ENCODE measurements at regions not wholly inside any gene's neighbourhood (a gene's known extent, or its start where the extent isn't known, plus 50 kb on each side); places are given as distances from the start of the nearest gene placed in this dataset.

DNA sequence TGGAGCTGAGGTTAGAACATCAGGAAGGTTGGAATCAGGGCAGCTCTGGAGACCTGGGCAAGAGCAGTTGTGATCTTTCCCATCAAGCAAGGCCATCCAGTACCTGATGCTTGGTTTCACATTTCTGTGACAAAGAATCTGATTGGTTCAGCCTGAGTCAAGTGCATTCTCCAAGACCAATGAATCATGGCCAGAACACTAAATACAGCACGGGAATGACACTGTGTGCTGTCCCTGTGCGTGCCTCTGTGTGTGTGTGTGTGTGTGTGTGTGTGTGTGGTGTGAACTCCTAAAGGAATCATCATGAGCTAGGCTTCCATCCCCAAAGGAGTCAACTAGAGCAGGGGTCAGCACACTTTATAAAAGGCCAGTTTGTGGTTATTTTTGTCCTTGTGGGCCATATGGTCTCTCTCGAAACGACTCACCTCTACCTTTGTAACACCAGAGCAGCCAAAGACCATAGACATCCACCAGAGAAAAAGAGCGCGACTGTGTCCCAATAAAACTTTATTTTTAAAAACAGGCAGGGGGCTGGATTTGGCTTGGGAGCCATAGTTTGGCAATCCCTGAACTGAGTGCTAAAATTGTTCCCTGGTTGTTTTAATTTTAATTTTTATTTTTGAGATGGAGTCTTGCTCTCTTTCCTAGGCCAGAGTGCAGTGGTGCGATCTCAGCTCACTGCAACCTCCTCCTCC lies 99.7 kb downstream of the INHBB start:
- TF ChIP-seq CTCF (conservative IDR thresholded peaks at IDR 0.05; ENCODE audit: low read depth, low read length) (no peak), EZH2 (IDR thresholded peaks at IDR 0.05; ENCODE audit: borderline replicate concordance, low read depth, low read length, poor library complexity, severe bottlenecking) (no peak)
